BJ (cell line): ENCODE measurements at regions not wholly inside any gene's neighbourhood (a gene's known extent, or its start where the extent isn't known, plus 50 kb on each side); places are given as distances from the start of the nearest gene placed in this dataset.

Experiments used
- CTCF ChIA-PET: fragments of 350-600 bp; formaldehyde crosslinking; extraction: SDS; loops from one replicate; lab custom pipeline; 2021; ENCODE audit warnings: antibody characterized with exemption, inconsistent platforms; lab: Yijun Ruan, JAX
- POLR2A ChIA-PET: fragments of 300-600 bp; sonication (Branson Sonifier 250); formaldehyde crosslinking; extraction: SDS; loops from one replicate; lab custom pipeline; 2021; ENCODE audit warnings: antibody characterized with exemption; lab: Charles Lee
- DNase-seq: peaks from one replicate; pipeline ENCODE4 v3.0.0-alpha.2; 2011; ENCODE audit warnings: low read depth
- H3K27me3 ChIP-seq: 2 replicates; pipeline ENCODE4 v1.6.0; 2011; ENCODE audit warnings: low read length; ENCODE audit not compliant: control insufficient read depth, insufficient read depth
- H3K36me3 ChIP-seq: 2 replicates; pipeline ENCODE4 v1.5.1; 2011; ENCODE audit warnings: low read length; ENCODE audit not compliant: control insufficient read depth, insufficient read depth
- H3K4me3 ChIP-seq: 2 replicates; pipeline ENCODE4 v1.5.1; 2011; ENCODE audit warnings: low read depth, mild to moderate bottlenecking, control low read depth, low read length
- CTCF ChIP-seq: IDR thresholded peaks from 2 replicates; pipeline ENCODE4 v1.5.1; 2011; ENCODE audit warnings: low read depth, mild to moderate bottlenecking, control low read depth, inconsistent platforms, low read length, moderate library complexity; ENCODE audit not compliant: insufficient read depth

DNA sequence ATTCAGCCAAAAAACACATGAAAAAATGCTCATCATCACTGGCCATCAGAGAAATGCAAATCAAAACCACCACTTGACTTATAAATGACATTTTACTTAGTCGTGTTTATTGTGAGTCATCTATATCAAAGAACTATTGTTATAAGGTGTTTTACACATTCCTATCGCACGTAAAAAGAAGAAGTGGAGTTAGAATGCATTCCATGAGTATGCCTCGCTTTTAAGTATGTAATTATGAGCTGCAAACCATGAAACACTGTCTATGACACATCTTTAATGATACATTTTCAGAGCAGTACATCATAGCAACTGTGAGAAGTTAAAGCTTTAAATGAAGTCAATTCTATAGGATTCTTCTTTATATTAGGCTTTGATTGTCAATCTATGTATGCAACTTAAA lies 614.3 kb upstream of the ADAMTS5 start:
- Histone ChIP-seq H3K27me3 (no peaks in the 10 kb centered on the region), H3K4me3 (no peak overlapping the region), H3K36me3 (no peaks in the 10 kb centered on the region)
- ChIA-PET CTCF (no interaction called here), POLR2A (no interaction called here)
- TF ChIP-seq CTCF = no peak
- no peak for DNase-seq

DNA sequence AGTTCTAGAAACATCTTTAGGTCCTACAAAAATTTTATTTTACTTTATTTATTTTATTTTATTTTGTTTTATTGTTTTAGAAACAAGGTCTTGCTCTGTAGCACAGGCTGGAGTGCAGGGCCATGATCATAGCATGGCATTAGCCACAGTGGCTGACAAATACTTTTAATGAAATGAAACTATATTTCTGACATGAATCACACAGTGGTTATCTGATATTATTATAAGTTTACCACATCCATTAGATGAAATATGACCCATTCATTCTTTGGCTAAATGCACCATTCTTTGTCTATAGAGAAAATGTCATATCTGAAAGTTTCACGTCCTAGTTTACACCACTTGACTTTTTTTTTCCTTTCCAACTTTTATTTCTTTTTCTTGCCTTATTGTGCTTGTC lies 613.4 kb upstream of the ADAMTS5 start:
- H3K36me3 ChIP-seq = no peaks in the 10 kb centered on the region

DNA sequence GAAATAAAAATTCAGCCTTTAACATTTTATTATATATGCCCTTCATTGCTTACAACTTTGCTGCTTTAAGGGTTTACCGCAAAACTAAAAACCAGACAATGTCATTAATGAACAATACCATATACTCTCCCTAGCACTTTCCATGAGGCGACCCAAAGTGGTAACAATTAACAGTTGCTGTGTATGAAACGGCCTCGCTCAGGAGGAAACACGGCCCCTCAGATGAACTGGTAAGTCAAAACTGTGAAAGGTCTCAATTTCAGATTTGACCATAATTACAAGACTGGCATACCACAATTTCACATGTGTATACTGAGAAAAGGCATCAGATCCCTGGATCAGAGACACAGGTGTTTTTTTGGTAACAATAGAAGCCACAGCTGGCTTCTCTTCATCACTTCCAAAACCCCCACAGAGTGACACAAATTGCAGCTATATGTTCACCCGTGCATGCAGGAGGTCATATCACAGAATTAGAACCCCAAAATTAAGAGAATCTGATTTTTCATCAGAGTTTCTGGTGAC lies 611.9 kb upstream of the ADAMTS5 start:
- TF ChIP-seq CTCF = no peak
- Histone ChIP-seq H3K4me3 (no peak overlapping the region), H3K36me3 (no peaks in the 10 kb centered on the region), H3K27me3 (no peaks in the 10 kb centered on the region)
- CTCF ChIA-PET = no interaction called here
- POLR2A ChIA-PET = no interaction called here
- DNase-seq = no peak

More for the DNA sequence above, 613.4 kb upstream of the ADAMTS5 start:
- ChIA-PET POLR2A (no interaction called here), CTCF (no interaction called here)
- no peak for TF ChIP-seq CTCF
- no peaks in the 10 kb centered on the region for H3K27me3 ChIP-seq
- no peak for DNase-seq
- no peak overlapping the region for H3K4me3 ChIP-seq

GRCh38 chr21:27572696-27573095 lies 605.8 kb upstream of the ADAMTS5 start:
- CTCF ChIA-PET = interaction anchor here (1.0 kb wide), 1 partner anchor 548 kb away, joined by 3 read pairs; no protein-coding TSS in a partner anchor
- TF ChIP-seq CTCF = no peak
- Histone ChIP-seq H3K36me3 (no peaks in the 10 kb centered on the region), H3K27me3 (no peaks in the 10 kb centered on the region), H3K4me3 (no peak overlapping the region)
- peak; percentile 83 for DNase-seq
- POLR2A ChIA-PET = interaction anchor here (0.7 kb wide), 1 partner anchor 150 kb away, joined by 3 read pairs; no protein-coding TSS in a partner anchor

DNA sequence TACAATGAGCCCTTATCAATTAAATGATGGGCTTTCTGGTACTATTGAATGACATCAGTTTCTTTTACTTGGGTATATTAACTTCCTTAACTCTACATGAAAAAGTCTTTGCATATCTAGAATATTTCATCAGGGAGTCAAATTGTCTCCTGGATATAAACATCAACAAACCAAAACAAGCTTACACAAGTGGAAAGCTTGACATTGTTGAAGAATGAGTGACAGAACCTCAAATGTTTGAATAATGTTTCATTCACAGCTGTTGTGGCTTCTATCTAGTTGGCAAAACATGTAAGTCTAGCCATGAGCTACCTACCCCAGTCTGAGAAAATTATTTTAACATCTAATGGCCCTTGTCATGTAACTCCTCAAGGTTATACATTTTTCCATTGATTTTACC lies 604.8 kb upstream of the ADAMTS5 start:
- Histone ChIP-seq H3K4me3 (no peak overlapping the region), H3K36me3 (no peaks in the 10 kb centered on the region), H3K27me3 (no peaks in the 10 kb centered on the region)
- POLR2A ChIA-PET = no interaction called here
- TF ChIP-seq CTCF = no peak
- CTCF ChIA-PET = interaction anchor here (1.0 kb wide), 1 partner anchor 547 kb away, joined by 3 read pairs; no protein-coding TSS in a partner anchor
- DNase-seq = peak; percentile 62
